Mesenchymal stem cell (in vitro differentiated cells and primary cell): ENCODE measurements at regions not wholly inside any gene's neighbourhood (a gene's known extent, or its start where the extent isn't known, plus 50 kb on each side); places are given as distances from the start of the nearest gene placed in this dataset.
A peak's percentile ranks its signal among the peaks of the same experiment; 100 is the strongest.

Source experiments
- DNase-seq: peaks from one replicate; pipeline ENCODE4 v3.0.0-alpha.2; 2013
- H2AFZ ChIP-seq: one replicate; pipeline ENCODE4 v1.6.1; 2013; ENCODE audit warnings: low read depth, mild to moderate bottlenecking, control low read depth, inconsistent platforms, low read length, moderate library complexity
- H2AK5ac ChIP-seq: 2 replicates; pipeline ENCODE4 v1.6.1; 2013; ENCODE audit warnings: low read length, moderate library complexity, mild to moderate bottlenecking, inconsistent platforms; ENCODE audit not compliant: severe bottlenecking
- H2BK120ac ChIP-seq: one replicate; pipeline ENCODE4 v1.6.1; 2013; ENCODE audit warnings: low read depth, mild to moderate bottlenecking, inconsistent platforms, low read length, moderate library complexity
- H2BK12ac ChIP-seq, 2 experiments: one replicate each; pipeline ENCODE4 v1.6.1; 2013; ENCODE audit warnings: inconsistent platforms in 2 of 2, low read length in 2 of 2, mild to moderate bottlenecking in 2 of 2, moderate library complexity in 2 of 2, control low read depth in 1 of 2
- H2BK15ac ChIP-seq: one replicate; pipeline ENCODE4 v1.6.1; 2013; ENCODE audit warnings: mild to moderate bottlenecking, low read depth, inconsistent platforms; ENCODE audit not compliant: poor library complexity, severe bottlenecking
- H2BK5ac ChIP-seq: 2 replicates; pipeline ENCODE4 v1.6.1; 2013; ENCODE audit warnings: low read depth, mild to moderate bottlenecking, low read length, control low read depth, inconsistent platforms; ENCODE audit not compliant: poor library complexity, severe bottlenecking
- H3K14ac ChIP-seq, 2 experiments: one replicate each; pipeline ENCODE4 v1.6.1; 2013; ENCODE audit warnings: inconsistent platforms in 2 of 2, low read length in 2 of 2, control low read depth in 1 of 2, mild to moderate bottlenecking in 1 of 2, moderate library complexity in 1 of 2
- H3K18ac ChIP-seq, 2 experiments: one replicate each; pipeline ENCODE4 v1.6.1; 2013; ENCODE audit warnings: inconsistent platforms in 2 of 2, low read length in 2 of 2, control low read depth in 1 of 2, low read depth in 1 of 2, mild to moderate bottlenecking in 1 of 2
- H3K23ac ChIP-seq, 2 experiments: one replicate each; pipeline ENCODE4 v1.6.1; 2013; ENCODE audit warnings: inconsistent platforms in 2 of 2, low read length in 2 of 2, mild to moderate bottlenecking in 2 of 2, moderate library complexity in 2 of 2, control low read depth in 1 of 2
- H3K27ac ChIP-seq: 2 replicates; pipeline ENCODE4 v1.5.1; 2013; ENCODE audit warnings: mild to moderate bottlenecking, moderate library complexity, low read length, control low read depth, inconsistent platforms; ENCODE audit not compliant: poor library complexity, severe bottlenecking
- H3K27me3 ChIP-seq, 2 experiments: 2 replicates each; pipeline versions ENCODE4 v1.6.1 to v1.7.0; 2013; ENCODE audit warnings: low read length in 2 of 2, mild to moderate bottlenecking in 2 of 2, moderate library complexity in 2 of 2, control low read depth in 1 of 2, inconsistent platforms in 1 of 2; ENCODE audit not compliant: control insufficient read depth in 1 of 2, insufficient read depth in 1 of 2
- H3K36me3 ChIP-seq, 2 experiments: 2 replicates each; pipeline versions ENCODE4 v1.6.1 to v1.7.0; 2013; ENCODE audit warnings: low read length in 2 of 2, control low read depth in 1 of 2, inconsistent platforms in 1 of 2, low read depth in 1 of 2, mild to moderate bottlenecking in 1 of 2; ENCODE audit not compliant: insufficient read depth in 2 of 2, control insufficient read depth in 1 of 2
- H3K4ac ChIP-seq, 2 experiments: one replicate each; pipeline ENCODE4 v1.6.1; 2013; ENCODE audit warnings: inconsistent platforms in 2 of 2, low read length in 2 of 2, mild to moderate bottlenecking in 2 of 2, moderate library complexity in 2 of 2, control low read depth in 1 of 2, low read depth in 1 of 2
- H3K4me1 ChIP-seq: 2 replicates; pipeline ENCODE4 v1.6.1; 2013; ENCODE audit warnings: low read depth, low read length, control low read depth; ENCODE audit not compliant: control insufficient read depth, insufficient read depth
- H3K4me2 ChIP-seq: 2 replicates; pipeline ENCODE4 v1.6.1; 2013; ENCODE audit warnings: low read length, mild to moderate bottlenecking, inconsistent platforms; ENCODE audit not compliant: poor library complexity, severe bottlenecking
- H3K4me3 ChIP-seq, 2 experiments: 2 replicates each; pipeline versions ENCODE4 v1.5.1 to v1.7.0; 2013; ENCODE audit warnings: low read length in 2 of 2, mild to moderate bottlenecking in 2 of 2, control low read depth in 1 of 2, low read depth in 1 of 2; ENCODE audit not compliant: insufficient read depth in 1 of 2
- H3K79me1 ChIP-seq: replicated peaks from 2 replicates; pipeline ENCODE4 v1.6.1; 2013; ENCODE audit warnings: mild to moderate bottlenecking, control low read depth, low read length, inconsistent platforms; ENCODE audit not compliant: poor library complexity, severe bottlenecking
- H3K9ac ChIP-seq: 2 replicates; pipeline ENCODE4 v1.7.0; 2013; ENCODE audit warnings: mild to moderate bottlenecking, low read length, moderate library complexity
- H3K9me3 ChIP-seq: 2 replicates; pipeline ENCODE4 v1.7.0; 2013; ENCODE audit warnings: mild to moderate bottlenecking, low read length; ENCODE audit not compliant: control insufficient read depth
- H4K8ac ChIP-seq: one replicate; pipeline ENCODE4 v1.6.1; 2013; ENCODE audit warnings: inconsistent platforms, mild to moderate bottlenecking, low read length, moderate library complexity
- H4K91ac ChIP-seq: one replicate; pipeline ENCODE4 v1.6.1; 2013; ENCODE audit warnings: mild to moderate bottlenecking, low read length, inconsistent platforms
- WGBS: methylation state at CpG from one replicate; pipeline ENCODE4 v1.1.7; 2013; ENCODE audit warnings: mixed read lengths; 5-methylcytosine and 5-hydroxymethylcytosine counted together

GRCh38 chr13:111021270-111021669 lies 93.8 kb upstream of the ARHGEF7 start:
- peak; percentile 13 for DNase-seq
- H4K8ac ChIP-seq: no peak overlapping the region
- H3K4me3 ChIP-seq: no peak overlapping the region
- H2BK12ac ChIP-seq: no peak overlapping the region
- no peak overlapping the region for H2AFZ ChIP-seq
- H3K27ac ChIP-seq: no peak overlapping the region
- H3K4ac ChIP-seq: no peak overlapping the region
- no peak overlapping the region for H2BK120ac ChIP-seq
- H3K4me2 ChIP-seq: no peak overlapping the region
- no peak overlapping the region for H3K18ac ChIP-seq
- H3K4me1 ChIP-seq: no peaks in the 10 kb centered on the region
- no peak overlapping the region for H2AK5ac ChIP-seq
- H3K23ac ChIP-seq: no peak overlapping the region
- WGBS: no CpG with 5 or more reads among the region's 1 CpG
- H2BK15ac ChIP-seq: no peak overlapping the region
- H4K91ac ChIP-seq: no peak overlapping the region
- no peak overlapping the region for H2BK5ac ChIP-seq
- H3K36me3 ChIP-seq: no peaks in the 10 kb centered on the region
- H3K79me1 ChIP-seq: no peaks in the 10 kb centered on the region
- H3K9ac ChIP-seq: no peak overlapping the region
- H3K27me3 ChIP-seq: no peaks in the 10 kb centered on the region
- no peak overlapping the region for H3K14ac ChIP-seq
- peaks cover 38% of the 10 kb centered on the region for H3K9me3 ChIP-seq

- Histone ChIP-seq H3K9me3 (peaks cover 38% of the 10 kb centered on the region), H3K9ac (no peak overlapping the region), H3K14ac (no peak overlapping the region), H2BK15ac (no peak overlapping the region), H3K27me3 (no peaks in the 10 kb centered on the region), H3K4me1 (no peaks in the 10 kb centered on the region), H3K23ac (no peak overlapping the region), H3K18ac (no peak overlapping the region), H3K4ac (no peak overlapping the region), H4K8ac (no peak overlapping the region), H4K91ac (no peak overlapping the region), H2BK12ac (no peak overlapping the region), H3K4me2 (no peak overlapping the region), H3K4me3 (no peak overlapping the region), H2BK120ac (no peak overlapping the region), H3K27ac (no peak overlapping the region), H2AFZ (no peak overlapping the region), H3K36me3 (no peaks in the 10 kb centered on the region), H2AK5ac (no peak overlapping the region), H2BK5ac (no peak overlapping the region), H3K79me1 (no peaks in the 10 kb centered on the region)
- no peak for DNase-seq
- WGBS: 89% methylated on average over 6 of the region's 6 CpGs
Measured at GRCh38 chr13:111020546-111020945, 94.6 kb upstream of the ARHGEF7 start.

- no peak overlapping the region for H2BK120ac ChIP-seq
- H3K9ac ChIP-seq: no peak overlapping the region
- no peak overlapping the region for H3K18ac ChIP-seq
- H3K4ac ChIP-seq: no peak overlapping the region
- no peaks in the 10 kb centered on the region for H3K79me1 ChIP-seq
- H4K91ac ChIP-seq: no peak overlapping the region
- no peak overlapping the region for H2BK12ac ChIP-seq
- no peak overlapping the region for H2BK5ac ChIP-seq
- H3K23ac ChIP-seq: no peak overlapping the region
- H3K4me3 ChIP-seq: no peak overlapping the region
- H3K27me3 ChIP-seq: no peaks in the 10 kb centered on the region
- no peak overlapping the region for H4K8ac ChIP-seq
- no peak overlapping the region for H2BK15ac ChIP-seq
- WGBS: 88% methylated on average over 24 of the region's 24 CpGs
- DNase-seq: no peak
- no peak overlapping the region for H3K27ac ChIP-seq
- no peak overlapping the region for H3K4me2 ChIP-seq
- no peak overlapping the region for H2AK5ac ChIP-seq
- no peaks in the 10 kb centered on the region for H3K36me3 ChIP-seq
- no peak overlapping the region for H2AFZ ChIP-seq
- no peaks in the 10 kb centered on the region for H3K4me1 ChIP-seq
- H3K9me3 ChIP-seq: peaks cover 38% of the 10 kb centered on the region
- H3K14ac ChIP-seq: no peak overlapping the region
Measured at GRCh38 chr13:111020021-111020420, 95.1 kb upstream of the ARHGEF7 start.

- Histone ChIP-seq H2AK5ac (no peak overlapping the region), H2BK120ac (no peak overlapping the region), H3K18ac (no peak overlapping the region), H3K27ac (no peak overlapping the region), H3K79me1 (no peaks in the 10 kb centered on the region), H3K4me3 (no peak overlapping the region), H2BK12ac (no peak overlapping the region), H3K27me3 (no peaks in the 10 kb centered on the region), H3K4ac (no peak overlapping the region), H4K91ac (no peak overlapping the region), H3K23ac (no peak overlapping the region), H3K36me3 (no peaks in the 10 kb centered on the region), H2BK15ac (no peak overlapping the region), H2AFZ (no peak overlapping the region), H3K9me3 (peaks cover 31% of the 10 kb centered on the region), H3K14ac (no peak overlapping the region), H3K9ac (no peak overlapping the region), H3K4me2 (no peak overlapping the region), H2BK5ac (no peak overlapping the region), H4K8ac (no peak overlapping the region), H3K4me1 (no peaks in the 10 kb centered on the region)
- no peak for DNase-seq
- WGBS: 93% methylated on average over 21 of the region's 26 CpGs
Measured at GRCh38 chr13:111017755-111018459, 97.2 kb upstream of the ARHGEF7 start.
